HFFc6 (cell line): ENCODE measurements at regions not wholly inside any gene's neighbourhood (a gene's known extent, or its start where the extent isn't known, plus 50 kb on each side); places are given as distances from the start of the nearest gene placed in this dataset.

ENCODE experiments used
- DNase-seq: peaks from one replicate; pipeline ENCODE4 v3.0.0-alpha.2; 2018
- H3K27ac Mint-ChIP-seq: 2 replicates; pipeline ENCODE4 v1.8.0; 2020; ENCODE audit warnings: mild to moderate bottlenecking, mixed read lengths
- H3K27me3 Mint-ChIP-seq: 2 replicates; pipeline ENCODE4 v1.8.0; 2021; ENCODE audit warnings: mild to moderate bottlenecking, moderate library complexity, mixed read lengths; ENCODE audit not compliant: insufficient read depth
- H3K36me3 Mint-ChIP-seq: 2 replicates; pipeline ENCODE4 v1.8.0; 2021; ENCODE audit warnings: low read depth, mixed read lengths
- H3K4me1 Mint-ChIP-seq: 2 replicates; pipeline ENCODE4 v1.8.0; 2020; ENCODE audit warnings: low read depth, mixed read lengths
- H3K4me3 Mint-ChIP-seq: 2 replicates; pipeline ENCODE4 v1.8.0; 2020; ENCODE audit warnings: mild to moderate bottlenecking, moderate library complexity, mixed read lengths
- H3K9me3 Mint-ChIP-seq: 2 replicates; pipeline ENCODE4 v1.8.0; 2020; ENCODE audit warnings: mild to moderate bottlenecking, mixed read lengths
- TF ChIP-seq, protein P1 (sequence below): fragments of 200-600 bp; sonication (generic); IDR thresholded peaks from 2 replicates; pipeline ENCODE4 v1.5.0; 2021; ENCODE audit warnings: antibody characterized with exemption, mild to moderate bottlenecking

DNA sequence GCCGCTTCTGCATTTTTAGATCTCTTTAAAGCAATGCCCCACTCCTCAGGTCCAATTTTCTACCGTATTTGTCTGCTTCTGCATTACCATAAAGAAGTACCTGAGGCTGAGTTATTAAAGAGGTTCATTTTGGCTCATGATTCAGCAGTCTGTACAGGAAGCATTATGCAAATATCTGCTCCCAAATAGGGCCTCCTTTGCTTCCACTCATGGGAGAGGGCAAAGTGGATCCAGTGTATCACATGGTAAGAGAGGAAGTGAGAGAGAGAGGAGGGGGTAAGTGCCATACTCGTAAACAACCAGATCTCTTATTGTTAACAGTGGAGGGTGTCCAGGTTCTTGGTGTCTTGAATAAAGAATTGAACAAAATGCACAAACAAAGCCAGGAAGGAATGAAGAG, 316.1 kb upstream of the SEL1L start:
- Mint-ChIP-seq H3K36me3 (no peaks in the 10 kb centered on the region), H3K27me3 (no peaks in the 10 kb centered on the region; the same call in 1 of the 2 replicates), H3K4me1 (no peaks in the 10 kb centered on the region), H3K4me3 (no peak overlapping the region), H3K27ac (no peak overlapping the region), H3K9me3 (peaks cover 37% of the 10 kb centered on the region)
- TF ChIP-seq, protein P1, sequence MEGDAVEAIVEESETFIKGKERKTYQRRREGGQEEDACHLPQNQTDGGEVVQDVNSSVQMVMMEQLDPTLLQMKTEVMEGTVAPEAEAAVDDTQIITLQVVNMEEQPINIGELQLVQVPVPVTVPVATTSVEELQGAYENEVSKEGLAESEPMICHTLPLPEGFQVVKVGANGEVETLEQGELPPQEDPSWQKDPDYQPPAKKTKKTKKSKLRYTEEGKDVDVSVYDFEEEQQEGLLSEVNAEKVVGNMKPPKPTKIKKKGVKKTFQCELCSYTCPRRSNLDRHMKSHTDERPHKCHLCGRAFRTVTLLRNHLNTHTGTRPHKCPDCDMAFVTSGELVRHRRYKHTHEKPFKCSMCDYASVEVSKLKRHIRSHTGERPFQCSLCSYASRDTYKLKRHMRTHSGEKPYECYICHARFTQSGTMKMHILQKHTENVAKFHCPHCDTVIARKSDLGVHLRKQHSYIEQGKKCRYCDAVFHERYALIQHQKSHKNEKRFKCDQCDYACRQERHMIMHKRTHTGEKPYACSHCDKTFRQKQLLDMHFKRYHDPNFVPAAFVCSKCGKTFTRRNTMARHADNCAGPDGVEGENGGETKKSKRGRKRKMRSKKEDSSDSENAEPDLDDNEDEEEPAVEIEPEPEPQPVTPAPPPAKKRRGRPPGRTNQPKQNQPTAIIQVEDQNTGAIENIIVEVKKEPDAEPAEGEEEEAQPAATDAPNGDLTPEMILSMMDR: no peak
- no peak for DNase-seq

DNA sequence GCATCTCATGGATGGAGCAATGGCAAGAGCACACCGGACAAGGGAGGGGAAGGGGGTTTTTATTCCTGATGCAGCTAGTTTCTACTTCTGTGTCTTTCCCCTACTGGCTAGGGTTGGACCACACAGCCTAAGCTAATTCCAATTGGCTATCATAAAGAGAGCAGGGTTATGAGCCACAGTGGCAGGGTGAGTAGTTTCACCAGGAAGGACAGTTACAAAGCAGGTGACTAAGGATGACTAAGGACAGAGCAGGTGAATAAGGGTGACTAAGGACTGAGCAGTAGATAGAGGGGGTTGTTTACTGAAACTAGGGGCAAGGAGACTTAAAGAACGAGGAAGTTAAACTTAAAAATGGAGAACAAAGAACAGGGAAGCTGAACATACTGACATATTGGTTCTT, 321.4 kb upstream of the SEL1L start:
- TF ChIP-seq, protein P1: no peak
- H3K27ac Mint-ChIP-seq: no peak overlapping the region
- H3K27me3 Mint-ChIP-seq: no peaks in the 10 kb centered on the region; the same call in 1 of the 2 replicates
- no peaks in the 10 kb centered on the region for H3K4me1 Mint-ChIP-seq
- H3K36me3 Mint-ChIP-seq: peaks cover 10% of the 10 kb centered on the region
- H3K4me3 Mint-ChIP-seq: no peak overlapping the region
- DNase-seq: no peak
- peaks cover 58% of the 10 kb centered on the region for H3K9me3 Mint-ChIP-seq

DNA sequence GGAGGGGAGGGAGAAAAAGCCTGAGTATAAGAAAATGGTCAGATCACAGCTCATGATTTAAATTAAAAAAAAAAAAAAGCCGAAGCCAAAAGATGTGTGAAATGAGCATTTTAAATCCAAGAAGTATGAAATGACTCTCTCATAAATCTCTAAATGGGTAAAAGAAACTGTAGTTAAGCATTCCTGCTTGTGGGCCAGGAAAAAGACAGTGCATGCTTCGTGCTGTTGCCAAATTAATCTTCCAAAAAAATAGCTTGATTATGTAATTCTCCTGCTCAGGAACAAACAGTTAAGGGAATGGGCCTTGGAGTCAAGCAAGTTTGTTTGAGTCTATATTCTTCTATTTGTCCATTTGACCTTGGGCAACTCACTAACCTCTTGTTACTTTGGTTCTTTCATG, 325.4 kb upstream of the SEL1L start:
- Mint-ChIP-seq H3K9me3 (peaks cover 52% of the 10 kb centered on the region), H3K36me3 (peaks cover 11% of the 10 kb centered on the region), H3K27ac (no peak overlapping the region), H3K4me1 (no peaks in the 10 kb centered on the region), H3K27me3 (no peaks in the 10 kb centered on the region; the same call in 1 of the 2 replicates), H3K4me3 (no peak overlapping the region)
- DNase-seq: no peak
- TF ChIP-seq, protein P1: no peak

DNA sequence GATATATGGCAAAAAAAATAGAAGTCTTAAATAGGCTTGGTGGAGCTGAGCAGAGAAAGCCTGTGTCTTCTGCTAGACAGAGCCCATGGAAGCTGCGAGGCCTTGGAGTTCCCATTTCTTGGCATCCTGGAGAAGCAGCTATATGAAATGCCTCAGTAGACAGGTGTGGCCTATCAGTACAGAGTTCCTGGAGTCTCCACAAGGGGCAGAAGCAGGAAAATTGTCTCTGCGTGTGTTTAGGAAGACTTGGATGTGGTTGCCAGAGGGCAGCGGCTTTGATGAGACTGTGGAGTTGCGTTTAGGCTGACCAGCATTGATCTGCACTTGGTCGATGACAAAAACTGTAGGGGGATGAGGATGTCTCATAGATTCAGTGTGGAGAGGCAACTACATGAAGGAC, 334.5 kb upstream of the SEL1L start:
- DNase-seq: no peak
- TF ChIP-seq, protein P1: no peak
- H3K27ac Mint-ChIP-seq: no peak overlapping the region
- H3K4me3 Mint-ChIP-seq: no peak overlapping the region
- no peaks in the 10 kb centered on the region for H3K27me3 Mint-ChIP-seq
- no peaks in the 10 kb centered on the region for H3K36me3 Mint-ChIP-seq
- peaks cover 53% of the 10 kb centered on the region for H3K9me3 Mint-ChIP-seq
- H3K4me1 Mint-ChIP-seq: no peaks in the 10 kb centered on the region

DNA sequence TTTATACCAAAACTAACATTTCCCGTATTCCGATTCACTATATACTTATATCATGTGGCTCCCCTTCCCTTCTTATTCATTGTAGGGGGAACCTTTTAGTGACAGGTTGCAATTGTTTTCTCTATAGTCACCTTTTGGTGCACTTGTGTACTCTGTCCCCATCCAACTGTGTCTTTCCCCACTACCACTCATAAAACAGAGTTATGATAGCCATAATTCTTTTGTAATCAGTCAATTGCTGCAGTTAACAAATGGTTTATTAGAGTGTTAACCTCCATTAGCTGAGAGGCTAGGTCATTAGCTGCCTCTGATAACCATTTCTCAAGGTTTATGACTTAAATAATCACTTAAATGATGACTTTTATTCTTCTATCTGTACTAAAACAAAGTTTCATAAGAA, 338.1 kb upstream of the SEL1L start:
- no peak for DNase-seq
- no peak overlapping the region for H3K4me3 Mint-ChIP-seq
- no peaks in the 10 kb centered on the region for H3K4me1 Mint-ChIP-seq
- H3K27ac Mint-ChIP-seq: no peak overlapping the region
- no peaks in the 10 kb centered on the region; the same call in 1 of the 2 replicates for H3K27me3 Mint-ChIP-seq
- peaks cover 74% of the 10 kb centered on the region for H3K9me3 Mint-ChIP-seq
- TF ChIP-seq, protein P1: no peak
- H3K36me3 Mint-ChIP-seq: peaks cover 6% of the 10 kb centered on the region; the same call in 1 of the 2 replicates

DNA sequence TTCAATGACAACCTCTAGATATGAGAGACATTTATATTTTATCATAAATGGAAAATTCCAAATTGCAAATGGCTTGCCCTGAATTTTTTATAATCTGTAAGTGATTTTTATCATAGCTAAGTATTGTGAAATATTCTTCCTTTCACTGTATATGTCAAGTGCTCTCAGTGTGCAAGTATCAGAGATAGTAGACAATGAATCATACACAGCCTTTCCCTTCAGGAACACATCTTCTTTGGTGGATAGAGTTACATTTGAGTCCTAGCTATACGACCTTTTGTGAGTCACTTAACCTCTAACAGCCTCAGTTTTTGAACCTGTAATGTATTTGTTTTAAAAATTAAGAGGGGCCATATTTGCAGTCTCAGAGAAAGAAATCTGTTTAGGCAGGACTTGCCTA, 350.7 kb upstream of the SEL1L start:
- Mint-ChIP-seq H3K27ac (no peak overlapping the region), H3K4me3 (no peak overlapping the region), H3K9me3 (peaks cover 52% of the 10 kb centered on the region), H3K27me3 (no peaks in the 10 kb centered on the region), H3K36me3 (no peaks in the 10 kb centered on the region), H3K4me1 (no peaks in the 10 kb centered on the region)
- TF ChIP-seq, protein P1: no peak
- no peak for DNase-seq
